B cell (primary cell): ENCODE measurements at regions not wholly inside any gene's neighbourhood (a gene's known extent, or its start where the extent isn't known, plus 50 kb on each side); places are given as distances from the start of the nearest gene placed in this dataset.

Source experiments
- EZH2 ChIP-seq: IDR thresholded peaks from 2 replicates; pipeline ENCODE4 v1.6.1; 2012; ENCODE audit warnings: borderline replicate concordance, low read depth, mild to moderate bottlenecking, moderate library complexity, low read length; ENCODE audit not compliant: insufficient read depth, poor library complexity, severe bottlenecking
- TF ChIP-seq, protein P1 (sequence below): fragments of 200-600 bp; IDR thresholded peaks from one replicate; pipeline ENCODE4 v1.8.0; 2022; ENCODE audit warnings: antibody characterized with exemption, mild to moderate bottlenecking

DNA sequence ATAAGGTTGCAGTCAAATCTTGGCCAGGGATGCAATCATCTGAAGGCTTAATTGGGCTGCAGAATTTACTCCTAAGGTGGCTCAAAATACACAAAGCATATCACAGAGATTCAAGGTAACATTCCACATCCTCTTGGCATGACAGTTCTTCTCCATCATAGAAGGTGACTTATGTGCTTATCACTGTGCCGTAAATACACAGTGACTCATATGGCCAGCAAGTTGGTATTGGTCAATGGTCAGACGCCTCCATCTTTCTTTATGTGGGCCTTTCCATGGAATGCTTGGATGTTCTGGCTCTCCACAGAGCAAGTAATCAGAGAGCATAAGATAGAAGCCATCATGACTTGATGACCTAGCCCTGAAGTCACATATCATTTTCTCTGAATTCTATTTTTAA is 168.8 kb upstream of the ST8SIA2 start:
- TF ChIP-seq, protein P1, sequence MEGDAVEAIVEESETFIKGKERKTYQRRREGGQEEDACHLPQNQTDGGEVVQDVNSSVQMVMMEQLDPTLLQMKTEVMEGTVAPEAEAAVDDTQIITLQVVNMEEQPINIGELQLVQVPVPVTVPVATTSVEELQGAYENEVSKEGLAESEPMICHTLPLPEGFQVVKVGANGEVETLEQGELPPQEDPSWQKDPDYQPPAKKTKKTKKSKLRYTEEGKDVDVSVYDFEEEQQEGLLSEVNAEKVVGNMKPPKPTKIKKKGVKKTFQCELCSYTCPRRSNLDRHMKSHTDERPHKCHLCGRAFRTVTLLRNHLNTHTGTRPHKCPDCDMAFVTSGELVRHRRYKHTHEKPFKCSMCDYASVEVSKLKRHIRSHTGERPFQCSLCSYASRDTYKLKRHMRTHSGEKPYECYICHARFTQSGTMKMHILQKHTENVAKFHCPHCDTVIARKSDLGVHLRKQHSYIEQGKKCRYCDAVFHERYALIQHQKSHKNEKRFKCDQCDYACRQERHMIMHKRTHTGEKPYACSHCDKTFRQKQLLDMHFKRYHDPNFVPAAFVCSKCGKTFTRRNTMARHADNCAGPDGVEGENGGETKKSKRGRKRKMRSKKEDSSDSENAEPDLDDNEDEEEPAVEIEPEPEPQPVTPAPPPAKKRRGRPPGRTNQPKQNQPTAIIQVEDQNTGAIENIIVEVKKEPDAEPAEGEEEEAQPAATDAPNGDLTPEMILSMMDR, result no peak
- no peak for TF ChIP-seq EZH2
